Erythroblast (primary cell): ENCODE measurements at regions not wholly inside any gene's neighbourhood (a gene's known extent, or its start where the extent isn't known, plus 50 kb on each side); places are given as distances from the start of the nearest gene placed in this dataset.
"Not testable (repeated sequence)": the region's sequence is repeated elsewhere in the genome, so short reads cannot be mapped to it uniquely, and the experiment has no call there.

Experiments
- GATA1 ChIP-seq: IDR thresholded peaks from 2 replicates; pipeline ENCODE4 v1.6.1; 2011; ENCODE audit warnings: low read depth, mild to moderate bottlenecking, control low read depth, low read length, moderate library complexity
- POLR2A ChIP-seq: IDR thresholded peaks from 2 replicates; pipeline ENCODE4 v1.6.1; 2011; ENCODE audit warnings: mild to moderate bottlenecking, low read length

DNA sequence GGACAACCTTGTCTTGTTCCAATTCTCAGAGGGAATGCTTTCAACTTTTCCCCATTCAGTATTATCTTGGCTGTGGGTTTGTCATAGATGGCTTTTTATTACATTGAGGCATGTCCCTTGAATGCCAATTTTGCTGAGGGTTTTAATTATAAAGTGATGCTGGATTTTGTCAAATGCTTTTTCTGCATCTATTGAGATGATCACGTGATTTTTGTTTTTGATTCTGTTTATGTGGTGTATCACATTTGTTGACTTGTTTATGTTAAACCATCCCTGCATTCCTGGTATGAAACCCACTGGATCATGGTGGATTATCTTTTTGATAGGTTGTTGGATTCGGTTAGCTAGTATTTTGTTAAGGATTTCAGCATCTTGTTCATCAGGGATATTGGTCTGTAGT lies 885.6 kb upstream of the SLC39A10 start:
- not testable (repeated sequence) for TF ChIP-seq POLR2A, GATA1
